ENCODE measurements at regions not wholly inside any gene's neighbourhood (a gene's known extent, or its start where the extent isn't known, plus 50 kb on each side); places are given as distances from the start of the nearest gene placed in this dataset.

GRCh38 chr18:56386856-56387255 lies 251.5 kb downstream of the TXNL1 start:
- Histone ChIP-seq H3K4me3 (no peak overlapping the region), H3K4me1 (no peaks in the 10 kb centered on the region), H3K27me3 (no peaks in the 10 kb centered on the region), H3K36me3 (no peaks in the 10 kb centered on the region), H3K27ac (no peak overlapping the region), H3K9me3 (no peaks in the 10 kb centered on the region)
- no peak for TF ChIP-seq CTCF (IDR thresholded peaks at IDR 0.05)
- intact Hi-C loops (cut with DNase I) = no loop called here
- DNase-seq = no peak

- H3K4me1 ChIP-seq = peaks cover 0 to 4% (median 3%) of the 10 kb centered on the region in 3 donors
- TF ChIP-seq POLR2A (IDR thresholded peaks at IDR 0.05) = no peak
- TF ChIP-seq CTCF (IDR thresholded peaks at IDR 0.05) = no peak
- DNase-seq = no peak
- no peaks in the 10 kb centered on the region for H3K36me3 ChIP-seq
- intact Hi-C loops (cut with DNase I) = no loop called here
- H3K4me3 ChIP-seq = no peak overlapping the region
- H3K9me3 ChIP-seq = no peaks in the 10 kb centered on the region
- no peaks in the 10 kb centered on the region for H3K27me3 ChIP-seq
- 100% methylated on average over 1 of the region's 1 CpG for WGBS, 2 donors
- H3K27ac ChIP-seq = no peak overlapping the region
These were observed 255.0 kb downstream of the TXNL1 start for GRCh38 chr18:56383349-56383748.

DNA sequence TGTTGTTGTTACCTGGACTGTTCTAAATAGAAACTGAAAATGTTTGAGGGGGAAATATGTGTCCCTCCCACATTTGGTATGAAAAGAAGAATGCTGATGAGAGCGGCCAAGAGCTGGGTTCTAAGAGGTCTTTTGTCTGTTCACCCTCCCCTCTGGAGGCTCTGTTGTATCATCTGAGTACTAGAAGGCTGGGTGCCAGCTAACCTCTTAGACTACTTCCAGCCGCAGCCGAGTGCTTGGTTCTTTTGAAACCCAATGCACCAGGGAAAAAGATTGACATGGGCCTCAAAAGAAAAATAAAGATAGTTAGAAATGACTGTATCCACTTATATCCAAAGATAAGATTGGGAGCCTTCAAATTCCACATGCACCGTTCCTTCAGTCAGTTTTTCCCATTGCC lies 255.9 kb downstream of the TXNL1 start:
- intact Hi-C loops (cut with DNase I) = no loop called here
- Histone ChIP-seq H3K27ac (no peak overlapping the region), H3K27me3 (no peaks in the 10 kb centered on the region), H3K36me3 (no peaks in the 10 kb centered on the region), H3K4me3 (no peak overlapping the region), H3K4me1 (peaks cover 0 to 4% (median 3%) of the 10 kb centered on the region in 3 donors), H3K9me3 (no peaks in the 10 kb centered on the region)
- WGBS, 2 donors = 77 to 80% methylated on average over 4 of the region's 4 CpGs
- TF ChIP-seq POLR2A (IDR thresholded peaks at IDR 0.05) (no peak), CTCF (IDR thresholded peaks at IDR 0.05) (no peak)
- DNase-seq = no peak

- H3K36me3 ChIP-seq = no peaks in the 10 kb centered on the region
- no peak overlapping the region for H3K27ac ChIP-seq
- TF ChIP-seq POLR2A (IDR thresholded peaks at IDR 0.05) = no peak
- no peak for TF ChIP-seq CTCF (IDR thresholded peaks at IDR 0.05)
- WGBS, 2 donors = 75 to 85% methylated on average over 3 of the region's 3 CpGs
- H3K27me3 ChIP-seq = no peaks in the 10 kb centered on the region
- H3K4me1 ChIP-seq = peaks cover 0 to 4% (median 3%) of the 10 kb centered on the region in 3 donors
- H3K4me3 ChIP-seq = no peak overlapping the region
- H3K9me3 ChIP-seq = no peaks in the 10 kb centered on the region
- intact Hi-C loops (cut with DNase I) = no loop called here
- no peak for DNase-seq
These were observed 257.2 kb downstream of the TXNL1 start for GRCh38 chr18:56381196-56381595.

GRCh38 chr18:56380685-56381084 lies 257.7 kb downstream of the TXNL1 start:
- Histone ChIP-seq H3K27me3 (no peaks in the 10 kb centered on the region), H3K4me1 (peaks cover 0 to 4% (median 3%) of the 10 kb centered on the region in 3 donors), H3K36me3 (no peaks in the 10 kb centered on the region), H3K4me3 (no peak overlapping the region), H3K9me3 (no peaks in the 10 kb centered on the region), H3K27ac (no peak overlapping the region)
- TF ChIP-seq POLR2A (IDR thresholded peaks at IDR 0.05) (no peak), CTCF (IDR thresholded peaks at IDR 0.05) (no peak)
- intact Hi-C loops (cut with DNase I) = no loop called here
- no peak for DNase-seq
- WGBS, 2 donors = 89 to 96% methylated on average over 8 of the region's 8 CpGs
